ENCODE measurements at regions not wholly inside any gene's neighbourhood (a gene's known extent, or its start where the extent isn't known, plus 50 kb on each side); places are given as distances from the start of the nearest gene placed in this dataset.

DNA sequence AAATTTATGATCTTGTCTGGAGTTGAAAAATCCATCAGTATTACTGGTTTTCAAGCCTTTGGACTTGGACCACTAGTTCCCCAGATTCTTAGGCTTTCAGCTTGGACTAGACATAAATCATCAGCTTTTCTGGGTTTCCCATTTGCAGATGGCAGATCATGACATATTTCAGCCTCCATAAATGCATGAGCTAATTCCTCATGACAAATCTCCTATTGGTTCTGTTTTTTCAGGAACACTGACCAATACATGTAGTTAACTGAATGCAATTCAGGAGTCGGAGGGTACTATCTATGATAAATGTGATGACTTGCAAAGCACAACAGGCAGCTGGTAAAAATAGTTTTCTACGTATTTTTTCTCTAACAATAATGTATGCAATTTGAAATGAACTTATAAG is 635.6 kb downstream of the TRAM1L1 start:
- no peak for DNase-seq (ENCODE audit: low spot score)

DNA sequence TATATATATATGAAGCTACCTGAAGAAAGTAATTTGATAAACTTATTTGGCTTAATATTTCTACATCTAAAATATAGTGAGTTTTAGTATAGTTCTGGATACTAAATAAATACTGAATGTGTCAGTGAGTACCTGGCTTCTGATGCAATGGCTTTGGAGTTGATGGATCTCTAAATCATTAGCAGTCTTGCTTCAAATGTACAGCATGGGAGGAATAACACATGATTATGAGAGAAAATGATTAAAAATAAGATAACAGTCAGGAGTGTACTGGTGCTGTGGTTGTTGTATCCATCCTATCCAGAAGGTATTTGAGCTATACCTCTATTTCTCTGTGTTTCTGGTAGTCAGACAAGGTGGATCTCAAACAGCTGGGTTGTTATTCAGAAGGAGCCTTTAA is 641.3 kb downstream of the TRAM1L1 start:
- DNase-seq (ENCODE audit: low spot score): no peak

- DNase-seq (ENCODE audit: low spot score): no peak
Observed at GRCh38 chr4:116438981-116439729, 646.2 kb downstream of the TRAM1L1 start.

- DNase-seq (ENCODE audit: low spot score): no peak
Observed at GRCh38 chr4:116438417-116438816, 647.0 kb downstream of the TRAM1L1 start.

DNA sequence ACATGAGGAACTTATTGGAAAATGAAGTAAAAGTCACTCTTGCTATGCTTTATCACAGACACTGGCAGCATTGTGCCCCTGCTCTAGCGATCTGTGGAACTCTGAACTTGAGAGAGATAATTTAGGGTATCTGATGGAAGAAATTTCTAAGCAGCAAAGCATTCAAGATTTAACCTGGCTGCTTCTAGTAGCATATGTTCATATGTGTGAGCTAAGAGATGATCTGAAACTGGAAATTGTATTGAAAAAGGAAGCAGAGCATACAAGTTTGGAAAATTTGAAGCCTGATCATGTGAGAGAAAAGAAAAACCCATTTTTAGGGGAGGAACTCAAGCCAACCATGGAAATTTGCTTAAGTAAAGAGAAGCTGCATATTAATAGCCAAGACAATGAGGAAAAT is 657.7 kb downstream of the TRAM1L1 start:
- no peak for DNase-seq (ENCODE audit: low spot score)

- no peak for DNase-seq (ENCODE audit: low spot score)
Observed at GRCh38 chr4:116413222-116413621, 672.2 kb downstream of the TRAM1L1 start.

DNA sequence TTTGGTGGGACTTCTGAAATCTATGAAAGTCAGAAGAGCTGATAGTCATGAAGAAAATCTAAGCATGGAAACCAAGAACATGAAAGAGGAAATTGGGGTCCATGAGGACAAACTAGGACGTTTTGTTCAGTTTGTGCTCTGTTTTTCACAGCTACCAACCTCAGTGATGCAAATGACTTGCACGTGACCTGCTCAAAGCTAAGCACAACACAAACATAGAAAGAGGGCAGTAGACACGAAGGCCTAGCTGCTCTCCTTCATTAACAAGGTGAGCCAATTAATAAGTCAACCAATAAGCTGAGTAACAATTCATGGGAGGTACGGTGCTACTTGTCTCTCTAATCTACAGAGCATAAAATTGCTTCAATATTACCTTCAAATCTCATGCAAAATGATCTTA is 684.1 kb downstream of the TRAM1L1 start:
- DNase-seq (ENCODE audit: low spot score): no peak

GRCh38 chr4:116400480-116400879 is 684.9 kb downstream of the TRAM1L1 start:
- DNase-seq (ENCODE audit: low spot score): no peak

DNA sequence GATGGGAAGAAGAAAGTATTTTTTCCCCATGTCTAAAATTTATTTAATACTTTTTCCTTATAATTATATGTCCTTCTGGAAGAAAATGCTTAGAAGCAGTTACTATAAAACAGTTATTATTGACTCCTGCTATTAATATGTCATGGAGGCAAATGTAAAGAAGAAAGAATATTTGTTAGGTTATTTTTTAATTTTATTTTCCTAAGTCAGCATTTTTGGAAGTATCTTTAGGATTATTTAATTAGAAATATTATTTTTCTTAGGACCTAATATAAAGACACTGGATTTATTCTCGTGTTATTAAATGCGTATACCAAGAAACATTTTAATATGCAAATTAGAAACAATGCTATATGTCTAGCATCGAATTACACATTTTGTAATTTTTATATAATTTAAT is 687.7 kb downstream of the TRAM1L1 start:
- no peak for DNase-seq (ENCODE audit: low spot score)

GRCh38 chr4:116397291-116397690 is 688.1 kb downstream of the TRAM1L1 start:
- DNase-seq (ENCODE audit: low spot score): no peak

GRCh38 chr4:116395408-116395807 is 690.0 kb downstream of the TRAM1L1 start:
- DNase-seq (ENCODE audit: low spot score): no peak

GRCh38 chr4:116391020-116391419 is 694.4 kb downstream of the TRAM1L1 start:
- DNase-seq (ENCODE audit: low spot score): no peak

GRCh38 chr4:116389139-116389538 is 696.2 kb downstream of the TRAM1L1 start:
- no peak for DNase-seq (ENCODE audit: low spot score)

GRCh38 chr4:116387937-116388474 is 697.4 kb downstream of the TRAM1L1 start:
- no peak for DNase-seq (ENCODE audit: low spot score)

- no peak for DNase-seq (ENCODE audit: low spot score)
Observed at GRCh38 chr4:116386856-116387255, 698.5 kb downstream of the TRAM1L1 start.

GRCh38 chr4:116385583-116385982 is 699.8 kb downstream of the TRAM1L1 start:
- no peak for DNase-seq (ENCODE audit: low spot score)

GRCh38 chr4:116374815-116375214 is 710.6 kb downstream of the TRAM1L1 start:
- DNase-seq (ENCODE audit: low spot score): no peak

DNA sequence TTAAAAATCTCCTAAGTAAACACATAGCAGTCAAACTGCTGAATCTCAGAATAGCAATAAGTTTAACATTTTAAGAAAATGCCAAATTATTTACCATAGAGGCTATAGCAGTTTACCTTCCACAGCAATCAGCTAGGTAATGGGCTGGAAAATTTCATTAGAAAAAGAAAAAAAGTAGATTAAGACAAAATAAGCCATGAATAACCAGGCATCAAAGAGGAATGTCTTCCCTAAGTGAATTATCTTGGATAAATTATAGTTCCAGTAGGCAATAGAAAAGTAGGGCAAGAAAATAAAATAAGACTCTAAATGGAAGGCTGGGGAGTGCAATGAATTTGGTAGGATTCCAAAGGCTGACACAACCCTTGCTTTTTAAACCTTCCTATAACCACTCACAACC is 722.8 kb downstream of the TRAM1L1 start:
- DNase-seq (ENCODE audit: low spot score): no peak

GRCh38 chr4:116361790-116362189 is 723.6 kb downstream of the TRAM1L1 start:
- no peak for DNase-seq (ENCODE audit: low spot score)

DNA sequence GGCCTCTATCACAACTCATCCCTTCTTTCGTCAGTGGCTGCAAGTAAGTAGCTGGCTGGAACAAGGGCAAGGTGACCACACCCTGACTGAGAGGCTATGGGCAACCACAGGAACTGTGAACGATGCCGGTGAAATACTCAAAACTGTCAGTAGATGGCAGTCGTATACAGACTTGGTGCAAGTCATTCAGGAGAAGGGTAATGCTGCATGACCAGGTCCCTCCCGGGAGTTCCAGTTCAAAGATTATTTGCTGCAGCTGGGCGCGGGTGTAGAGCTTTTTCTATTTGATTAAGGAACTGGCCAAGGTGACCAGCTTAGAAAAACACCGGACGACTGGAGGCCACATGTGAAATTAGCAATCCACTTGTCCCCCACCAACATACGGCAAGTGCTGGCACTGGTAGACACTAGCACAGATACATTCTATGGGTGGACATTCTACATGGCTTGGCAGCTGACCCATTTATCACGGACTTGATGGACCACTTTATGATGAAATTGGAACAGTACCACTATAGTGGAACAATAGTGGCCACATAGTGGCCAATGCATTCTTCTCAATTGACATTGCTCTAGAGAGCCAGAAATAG is 726.6 kb downstream of the TRAM1L1 start:
- DNase-seq (ENCODE audit: low spot score): no peak

DNA sequence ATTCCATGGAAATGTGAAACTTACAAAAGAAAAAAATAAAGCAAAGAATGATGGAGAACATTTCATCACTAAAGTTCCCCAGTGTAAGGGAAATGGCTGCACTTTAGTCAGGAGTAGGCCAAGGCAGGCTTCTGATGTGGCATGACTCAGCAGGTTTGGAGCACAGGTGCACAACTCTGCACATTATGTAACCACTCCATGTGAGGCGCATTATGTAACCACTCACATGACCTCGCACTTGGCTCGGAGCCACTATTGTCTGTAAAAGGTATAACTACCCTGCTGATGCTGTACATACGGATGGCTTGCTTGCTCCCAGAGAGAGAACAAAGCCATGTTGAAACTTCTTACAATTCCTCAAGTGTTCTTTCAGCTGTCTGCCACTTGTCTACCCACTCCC is 727.6 kb downstream of the TRAM1L1 start:
- no peak for DNase-seq (ENCODE audit: low spot score)

GRCh38 chr4:116346750-116347149 is 738.6 kb downstream of the TRAM1L1 start:
- DNase-seq (ENCODE audit: low spot score): no peak

GRCh38 chr4:116343809-116344208 is 741.6 kb downstream of the TRAM1L1 start:
- DNase-seq (ENCODE audit: low spot score): no peak
